PC-3 (cell line): ENCODE measurements at regions not wholly inside any gene's neighbourhood (a gene's known extent, or its start where the extent isn't known, plus 50 kb on each side); places are given as distances from the start of the nearest gene placed in this dataset.

Source experiments
- EZH2 ChIP-seq: fragments of 300-600 bp; sonication (generic); IDR thresholded peaks from one replicate; pipeline ENCODE4 v1.6.1; 2017; ENCODE audit warnings: antibody characterized with exemption, mild to moderate bottlenecking, low read length; ENCODE audit not compliant: unreplicated experiment
- EZH2phosphoT487 ChIP-seq: fragments of 300-600 bp; sonication (generic); IDR thresholded peaks from 2 replicates; pipeline ENCODE4 v1.6.1; 2018; ENCODE audit warnings: mild to moderate bottlenecking, antibody characterized with exemption, low read length, borderline replicate concordance

DNA sequence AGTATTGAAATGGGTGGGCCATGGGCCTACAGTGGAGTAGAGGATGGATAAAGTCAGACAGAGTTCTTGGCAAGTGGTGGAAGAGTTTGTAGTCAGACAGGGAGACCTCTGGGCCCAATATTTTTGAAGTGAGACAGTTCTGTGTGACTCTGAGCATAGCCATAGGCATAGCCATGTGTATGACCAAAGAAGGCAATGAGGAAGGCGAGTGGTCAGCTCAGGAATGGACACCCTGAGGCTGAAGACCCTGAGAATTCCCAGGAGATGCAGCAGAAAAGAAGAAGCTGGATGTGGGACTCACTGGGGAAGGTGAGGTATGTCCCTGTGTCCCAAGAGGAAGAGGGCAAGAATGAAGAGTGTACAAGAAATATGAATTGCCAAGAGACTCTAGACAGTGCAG lies 210.6 kb upstream of the IRF2BP2 start:
- TF ChIP-seq EZH2, result no peak
- TF ChIP-seq EZH2phosphoT487, result no peak
